SK-N-SH (cell line): ENCODE measurements at regions not wholly inside any gene's neighbourhood (a gene's known extent, or its start where the extent isn't known, plus 50 kb on each side); places are given as distances from the start of the nearest gene placed in this dataset.
A peak's percentile ranks its signal among the peaks of the same experiment; 100 is the strongest.

Source experiments
- CTCF ChIA-PET: fragments of 300-600, 350-600 bp; formaldehyde crosslinking; extraction: SDS; loops from one replicate; lab custom pipeline; 2021; lab: Yijun Ruan, JAX
- POLR2A ChIA-PET: fragments of 350-600 bp; sonication (Branson Sonifier 250); formaldehyde crosslinking; extraction: SDS; loops from one replicate; lab custom pipeline; 2020; ENCODE audit warnings: antibody characterized with exemption, inconsistent platforms; lab: Yijun Ruan, JAX
- DNase-seq: peaks from one replicate; pipeline ENCODE4 v3.0.0; 2012
- H2AFZ ChIP-seq: fragments of 200-600 bp; sonication (generic); 2 replicates; pipeline ENCODE4 v1.8.1; 2016; ENCODE audit warnings: antibody characterized with exemption, mild to moderate bottlenecking, low read depth
- H3F3A ChIP-seq: fragments of 200-600 bp; sonication (generic); replicated peaks from 2 replicates; pipeline ENCODE3; 2016; ENCODE audit warnings: antibody characterized with exemption, mild to moderate bottlenecking; ENCODE audit not compliant: insufficient read depth
- H3K27ac ChIP-seq, 2 experiments: fragments of 200-500 bp in 1 of 2; fragments of 200-600 bp in 1 of 2; sonication (Bioruptor generic) in 1 of 2; sonication (generic), shearing (Covaris generic) in 1 of 2; 2 replicates each; pipeline versions ENCODE4 v1.5.1 to v1.6.1; 2014 to 2016; ENCODE audit warnings: low read depth in 2 of 2, inconsistent platforms in 1 of 2, low read length in 1 of 2, mild to moderate bottlenecking in 1 of 2, mixed read lengths in 1 of 2
- H3K27me3 ChIP-seq: fragments of 200-600 bp; sonication (generic), shearing (Covaris generic); 2 replicates; pipeline ENCODE4 v1.6.1; 2016; ENCODE audit warnings: mixed run types; ENCODE audit not compliant: insufficient read depth
- H3K36me3 ChIP-seq, 2 experiments: fragments of 200-500 bp in 1 of 2; fragments of 200-600 bp in 1 of 2; sonication (Bioruptor generic) in 1 of 2; sonication (generic) in 1 of 2; replicated peaks in 1 of 2; 2 replicates each; pipeline versions ENCODE3 to v1.5.1; 2014 to 2016; ENCODE audit warnings: low read length in 1 of 2, mild to moderate bottlenecking in 1 of 2; ENCODE audit not compliant: insufficient read depth in 2 of 2, control insufficient read depth in 1 of 2
- H3K4me1 ChIP-seq, 2 experiments: fragments of 200-500 bp in 1 of 2; fragments of 200-600 bp in 1 of 2; sonication (Bioruptor generic) in 1 of 2; sonication (generic), shearing (Covaris generic) in 1 of 2; 2 replicates each; pipeline versions ENCODE4 v1.5.1 to v1.6.1; 2014 to 2016; ENCODE audit warnings: low read depth in 1 of 2, low read length in 1 of 2, mixed run types in 1 of 2; ENCODE audit not compliant: insufficient read depth in 2 of 2, control insufficient read depth in 1 of 2
- H3K4me2 ChIP-seq: fragments of 200-600 bp; sonication (generic), shearing (Covaris generic); 2 replicates; pipeline ENCODE4 v1.6.1; 2017; ENCODE audit warnings: mixed run types
- H3K4me3 ChIP-seq, 2 experiments: fragments of 200-500 bp in 1 of 2; fragments of 200-600 bp in 1 of 2; sonication (Bioruptor generic) in 1 of 2; sonication (generic), shearing (Covaris generic) in 1 of 2; 2 replicates each; pipeline versions ENCODE4 v1.5.1 to v1.8.1; 2014 to 2016; ENCODE audit warnings: low read depth in 2 of 2, inconsistent platforms in 1 of 2, low read length in 1 of 2, mild to moderate bottlenecking in 1 of 2, mixed read lengths in 1 of 2, moderate library complexity in 1 of 2
- H3K79me2 ChIP-seq: fragments of 200-600 bp; sonication (generic); 2 replicates; pipeline ENCODE4 v1.8.1; 2017; ENCODE audit warnings: mild to moderate bottlenecking; ENCODE audit not compliant: insufficient read depth
- H3K9ac ChIP-seq: fragments of 200-600 bp; sonication (generic); 2 replicates; pipeline ENCODE4 v1.6.1; 2017; ENCODE audit warnings: mixed run types
- H3K9me2 ChIP-seq: fragments of 200-600 bp; sonication (generic); 2 replicates; pipeline ENCODE4 v1.6.1; 2017; ENCODE audit warnings: mixed run types
- H3K9me3 ChIP-seq: fragments of 200-600 bp; sonication (generic); 2 replicates; pipeline ENCODE4 v1.6.1; 2017; ENCODE audit warnings: mixed run types, mild to moderate bottlenecking, moderate library complexity
- H4K20me1 ChIP-seq: fragments of 200-600 bp; sonication (generic); 2 replicates; pipeline ENCODE4 v1.6.1; 2017; ENCODE audit warnings: mild to moderate bottlenecking, mixed run types; ENCODE audit not compliant: insufficient read depth
- CHD2 ChIP-seq: fragments of 150-350 bp; IDR thresholded peaks from 2 replicates; pipeline ENCODE4 v1.6.1; 2018; ENCODE audit warnings: low read length; ENCODE audit not compliant: partially characterized antibody
- CTCF ChIP-seq: fragments of 200-600 bp; sonication (generic); IDR thresholded peaks from 2 replicates; pipeline ENCODE4 v1.6.1; 2017; ENCODE audit warnings: antibody characterized with exemption, mild to moderate bottlenecking, moderate library complexity
- ELF1 ChIP-seq: IDR thresholded peaks from 2 replicates; pipeline ENCODE4 v1.4.0; 2012
- EZH2phosphoT487 ChIP-seq: fragments of 200-600 bp; sonication (generic); IDR thresholded peaks from 2 replicates; pipeline ENCODE4 v1.6.1; 2017; ENCODE audit warnings: low read depth, mixed run types, mild to moderate bottlenecking, antibody characterized with exemption, moderate library complexity, borderline replicate concordance
- FOXJ3 ChIP-seq: sonication (generic); formaldehyde crosslinking; IDR thresholded peaks from 2 replicates; pipeline ENCODE4 v1.5.1; 2020; ENCODE audit warnings: mild to moderate bottlenecking, missing genetic modification reagents
- MEF2A ChIP-seq: IDR thresholded peaks from 2 replicates; pipeline ENCODE4 v1.4.0; 2012; ENCODE audit warnings: low read depth, borderline replicate concordance
- NRF1 ChIP-seq: IDR thresholded peaks from 2 replicates; pipeline ENCODE4 v1.6.1; 2012; ENCODE audit warnings: low read depth, mild to moderate bottlenecking, low read length
- POLR2AphosphoS5 ChIP-seq: IDR thresholded peaks from 2 replicates; pipeline ENCODE4 v1.6.1; 2012; ENCODE audit warnings: low read depth, low read length
- REST ChIP-seq: IDR thresholded peaks from 2 replicates; pipeline ENCODE4 v1.6.1; 2012; ENCODE audit warnings: mild to moderate bottlenecking, low read depth, low read length, moderate library complexity
- TCF12 ChIP-seq: IDR thresholded peaks from 2 replicates; pipeline ENCODE4 v1.4.0; 2012
- USF1 ChIP-seq: IDR thresholded peaks from 2 replicates; pipeline ENCODE4 v1.4.0; 2012; ENCODE audit warnings: low read depth, borderline replicate concordance
- WGBS: methylation state at CpG from one replicate; pipeline ENCODE4 v1.1.6; 2017; ENCODE audit warnings: low lambda C conversion rate; 5-methylcytosine and 5-hydroxymethylcytosine counted together
- TF ChIP-seq, protein P1 (sequence below): IDR thresholded peaks from 2 replicates; pipeline ENCODE4; 2012

- Histone ChIP-seq H3K27me3 (no peaks in the 10 kb centered on the region), H3F3A (peaks cover 7% of the 10 kb centered on the region), H3K9me3 (no peaks in the 10 kb centered on the region), H3K4me1 (peaks cover 6 to 7% of the 10 kb centered on the region in 2 experiments; a peak in 3 of 4 replicates), H2AFZ (no peak overlapping the region), H3K4me2 (no peak overlapping the region), H3K9me2 (no peaks in the 10 kb centered on the region), H3K36me3 (no peaks in the 10 kb centered on the region), H3K79me2 (no peaks in the 10 kb centered on the region), H3K4me3 (no peak overlapping the region), H3K9ac (no peak overlapping the region), H3K27ac (no peak overlapping the region), H4K20me1 (no peaks in the 10 kb centered on the region)
- no peak for TF ChIP-seq ELF1
- no peak for TF ChIP-seq USF1
- no peak for TF ChIP-seq REST
- DNase-seq, result no peak
- CTCF ChIA-PET, result no interaction called here
- POLR2A ChIA-PET, result no interaction called here
Observed at GRCh38 chr16:65540901-65541300, 419.0 kb upstream of the CDH11 start.

DNA sequence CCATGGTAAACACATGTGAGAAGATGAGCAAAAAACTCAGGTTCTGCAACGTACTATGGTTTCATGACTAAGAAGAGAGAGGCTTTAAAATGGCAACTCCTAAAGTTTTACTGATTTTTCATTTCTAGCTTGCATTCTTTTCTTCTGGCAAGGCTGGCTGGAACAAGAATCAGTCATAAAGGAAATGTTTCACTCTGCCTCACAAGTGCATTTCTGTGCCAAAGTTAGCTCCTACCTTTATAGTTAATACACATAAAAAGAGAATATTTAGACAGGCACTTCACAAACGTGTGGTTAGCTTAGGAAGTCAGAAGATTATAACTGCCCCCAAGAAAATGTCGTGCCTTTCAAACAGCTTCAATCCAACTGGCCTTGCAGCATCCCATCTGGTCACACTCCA, 417.1 kb upstream of the CDH11 start:
- H3K4me3 ChIP-seq, result no peak overlapping the region
- no peaks in the 10 kb centered on the region for H3K79me2 ChIP-seq
- 0 out of 2 replicates have a peak overlapping the region, but pooled peaks have one; percentile 31 for H3K4me2 ChIP-seq
- CTCF ChIA-PET, result interaction anchor here (1.3 to 2.1 kb wide), 2 partner anchors 9 to 11 kb away, joined by 3 to 4 read pairs; no protein-coding TSS in a partner anchor
- WGBS, result 29% methylated on average over 3 of the region's 3 CpGs
- POLR2A ChIA-PET, result no interaction called here
- H3K9me3 ChIP-seq, result no peaks in the 10 kb centered on the region
- DNase-seq, result no peak
- no peaks in the 10 kb centered on the region for H3K36me3 ChIP-seq
- no peaks in the 10 kb centered on the region for H3K9me2 ChIP-seq
- no peak for TF ChIP-seq TCF12
- TF ChIP-seq CHD2, result no peak
- no peak for TF ChIP-seq EZH2phosphoT487
- TF ChIP-seq FOXJ3, result no peak
- TF ChIP-seq MEF2A, result no peak
- TF ChIP-seq CTCF, result no peak
- TF ChIP-seq, protein P1, sequence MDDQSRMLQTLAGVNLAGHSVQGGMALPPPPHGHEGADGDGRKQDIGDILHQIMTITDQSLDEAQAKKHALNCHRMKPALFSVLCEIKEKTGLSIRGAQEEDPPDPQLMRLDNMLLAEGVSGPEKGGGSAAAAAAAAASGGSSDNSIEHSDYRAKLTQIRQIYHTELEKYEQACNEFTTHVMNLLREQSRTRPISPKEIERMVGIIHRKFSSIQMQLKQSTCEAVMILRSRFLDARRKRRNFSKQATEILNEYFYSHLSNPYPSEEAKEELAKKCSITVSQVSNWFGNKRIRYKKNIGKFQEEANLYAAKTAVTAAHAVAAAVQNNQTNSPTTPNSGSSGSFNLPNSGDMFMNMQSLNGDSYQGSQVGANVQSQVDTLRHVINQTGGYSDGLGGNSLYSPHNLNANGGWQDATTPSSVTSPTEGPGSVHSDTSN, result no peak
- no peak for TF ChIP-seq POLR2AphosphoS5
- TF ChIP-seq NRF1, result no peak
- no peaks in the 10 kb centered on the region for H3K27me3 ChIP-seq
- H3K27ac ChIP-seq, result peak overlapping the region in 1 of 2 experiments; percentile 17; a peak in 1 of 4 replicates
- peaks cover 0 to 6% of the 10 kb centered on the region in 2 experiments; a peak in 1 of 4 replicates for H3K4me1 ChIP-seq
- H3K9ac ChIP-seq, result no peak overlapping the region
- no peaks in the 10 kb centered on the region for H4K20me1 ChIP-seq
- peaks cover 7% of the 10 kb centered on the region for H3F3A ChIP-seq
- peak overlapping the region; percentile 53; the same call in 1 of the 2 replicates for H2AFZ ChIP-seq
